HCT116 (cell line): ENCODE measurements at regions not wholly inside any gene's neighbourhood (a gene's known extent, or its start where the extent isn't known, plus 50 kb on each side); places are given as distances from the start of the nearest gene placed in this dataset.
"Not testable (repeated sequence)": the region's sequence is repeated elsewhere in the genome, so short reads cannot be mapped to it uniquely, and the experiment has no call there.

Source experiments
- ATAC-seq: fragments of 200-7000 bp; cut with Tn5 transposase; 2 replicates; pipeline ENCODE4 v1.9.1; 2020; ENCODE audit warnings: mild to moderate bottlenecking, moderate library complexity
- BruUV-seq: library from RNA; stranded (reverse); fragments of 400-500 nt; replicated peaks from 2 replicates; lab custom pipeline; 2021; lab: Mats Ljungman, UMichigan
- CTCF ChIA-PET: fragments of 300-600 bp; sonication (Branson Sonifier 250); formaldehyde crosslinking; loops from one replicate; lab custom pipeline; 2021; ENCODE audit warnings: antibody characterized with exemption; lab: Charles Lee
- POLR2A ChIA-PET: fragments of 300-600, 350-600 bp; sonication (Branson Sonifier 250); formaldehyde crosslinking; loops from one replicate; lab custom pipeline; 2021; ENCODE audit warnings: antibody characterized with exemption; lab: Charles Lee
- RAD21 ChIA-PET, 2 experiments: fragments of 300-600 bp; sonication (Branson Sonifier 250); formaldehyde crosslinking; loops; one replicate each; lab custom pipeline; 2023; ENCODE audit warnings: low total read pairs in 2 of 2; ENCODE audit not compliant: uncharacterized antibody in 2 of 2, unreplicated experiment in 2 of 2, low non-redundant PET in 1 of 2; lab: Charles Lee
- DNase-seq: peaks from one replicate; pipeline ENCODE4 v3.0.0-alpha.2; 2010; ENCODE audit warnings: low read depth, low spot score
- H2AFZ ChIP-seq: fragments of 200-600 bp; shearing (Covaris generic), sonication (generic); 2 replicates; pipeline ENCODE4 v1.6.1; 2017; ENCODE audit warnings: low read depth, mixed run types, mixed read lengths, antibody characterized with exemption, low read length; ENCODE audit not compliant: poor library complexity, severe bottlenecking
- H3K27ac ChIP-seq: 2 replicates; pipeline ENCODE4 v1.5.1; 2012; ENCODE audit warnings: low read depth, low read length
- H3K27me3 ChIP-seq: fragments of 200-600 bp; sonication (generic); 2 replicates; pipeline ENCODE4 v1.6.1; 2016; ENCODE audit warnings: mixed run types, low read length, mixed read lengths; ENCODE audit not compliant: insufficient read depth
- H3K36me3 ChIP-seq, 2 experiments: fragments of 200-500 bp in 1 of 2; fragments of 200-600 bp in 1 of 2; sonication (Bioruptor generic) in 1 of 2; sonication (generic) in 1 of 2; 2 replicates each; pipeline versions ENCODE4 v1.5.1 to v1.6.1; 2014 to 2016; ENCODE audit warnings: low read length in 2 of 2, inconsistent platforms in 1 of 2, mixed read lengths in 1 of 2, mixed run types in 1 of 2; ENCODE audit not compliant: insufficient read depth in 2 of 2, control insufficient read depth in 1 of 2
- H3K4me1 ChIP-seq, 2 experiments: fragments of 200-600 bp in 1 of 2; sonication (generic) in 1 of 2; 2 replicates each; pipeline versions ENCODE4 v1.5.1 to v1.6.1; 2012 to 2017; ENCODE audit warnings: low read length in 2 of 2, inconsistent platforms in 1 of 2, mild to moderate bottlenecking in 1 of 2, mixed read lengths in 1 of 2, mixed run types in 1 of 2, moderate library complexity in 1 of 2; ENCODE audit not compliant: insufficient read depth in 2 of 2, control insufficient read depth in 1 of 2
- H3K4me2 ChIP-seq: fragments of 200-600 bp; sonication (generic); 2 replicates; pipeline ENCODE4 v1.6.1; 2017; ENCODE audit warnings: mixed run types, low read length, mixed read lengths
- H3K4me3 ChIP-seq, 2 experiments: fragments of 200-600 bp in 1 of 2; sonication (generic) in 1 of 2; replicated peaks in 1 of 2; 2 replicates each; pipeline ENCODE4 v1.5.1; 2011 to 2016; ENCODE audit warnings: low read length in 2 of 2, control low read depth in 1 of 2, low read depth in 1 of 2, mild to moderate bottlenecking in 1 of 2, mixed read lengths in 1 of 2, mixed run types in 1 of 2
- H3K79me2 ChIP-seq: fragments of 200-600 bp; sonication (generic); 2 replicates; pipeline ENCODE4 v1.6.1; 2017; ENCODE audit warnings: mild to moderate bottlenecking, mixed run types, low read length, moderate library complexity, mixed read lengths; ENCODE audit not compliant: insufficient read depth
- H3K9ac ChIP-seq: fragments of 200-600 bp; sonication (generic); 2 replicates; pipeline ENCODE4 v1.6.1; 2016; ENCODE audit warnings: low read length, mixed read lengths
- H3K9me2 ChIP-seq: fragments of 200-600 bp; sonication (generic), shearing (Covaris generic); 2 replicates; pipeline ENCODE4 v1.6.1; 2017; ENCODE audit warnings: mixed run types, mild to moderate bottlenecking, moderate library complexity; ENCODE audit not compliant: insufficient read depth
- H3K9me3 ChIP-seq, 2 experiments: fragments of 200-500 bp in 1 of 2; fragments of 200-600 bp in 1 of 2; sonication (Bioruptor generic) in 1 of 2; sonication (generic) in 1 of 2; 2 replicates each; pipeline ENCODE4 v1.6.1; 2014 to 2017; ENCODE audit warnings: low read length in 2 of 2, mixed read lengths in 2 of 2, inconsistent platforms in 1 of 2, low read depth in 1 of 2, mild to moderate bottlenecking in 1 of 2, mixed run types in 1 of 2, moderate library complexity in 1 of 2; ENCODE audit not compliant: control insufficient read depth in 1 of 2, insufficient read depth in 1 of 2
- H4K20me1 ChIP-seq: fragments of 200-600 bp; sonication (generic), shearing (Covaris generic); 2 replicates; pipeline ENCODE4 v1.6.1; 2017; ENCODE audit warnings: mixed run types, mild to moderate bottlenecking, moderate library complexity; ENCODE audit not compliant: insufficient read depth
- RAD21 ChIP-seq: IDR thresholded peaks from 2 replicates; pipeline ENCODE4 v1.6.1; 2012; ENCODE audit warnings: low read depth, mild to moderate bottlenecking
- intact Hi-C: fragments of 100-400 bp; cut with micrococcal nuclease; formaldehyde crosslinking; loops from 2 replicates; pipeline ENCODE4 v1.10.0; 2022
- TF ChIP-seq, protein P1 (sequence below), 3 experiments: fragments of 200-600 bp in 1 of 3; sonication (generic) in 1 of 3; IDR thresholded peaks in 2 of 3; conservative IDR thresholded peaks in 1 of 3; 2 replicates each; pipeline ENCODE4 v1.5.1; 2012 to 2017; ENCODE audit warnings: low read depth in 2 of 3, low read length in 2 of 3, antibody characterized with exemption in 1 of 3, borderline replicate concordance in 1 of 3, control low read depth in 1 of 3, mild to moderate bottlenecking in 1 of 3, mixed read lengths in 1 of 3, mixed run types in 1 of 3, moderate library complexity in 1 of 3; ENCODE audit not compliant: insufficient read depth in 1 of 3
- TF ChIP-seq, protein P2 (sequence below): IDR thresholded peaks from 2 replicates; pipeline ENCODE4 v1.6.1; 2011; ENCODE audit warnings: mild to moderate bottlenecking, low read length, moderate library complexity; ENCODE audit not compliant: insufficient replicate concordance; ENCODE audit errors: extremely low read depth

DNA sequence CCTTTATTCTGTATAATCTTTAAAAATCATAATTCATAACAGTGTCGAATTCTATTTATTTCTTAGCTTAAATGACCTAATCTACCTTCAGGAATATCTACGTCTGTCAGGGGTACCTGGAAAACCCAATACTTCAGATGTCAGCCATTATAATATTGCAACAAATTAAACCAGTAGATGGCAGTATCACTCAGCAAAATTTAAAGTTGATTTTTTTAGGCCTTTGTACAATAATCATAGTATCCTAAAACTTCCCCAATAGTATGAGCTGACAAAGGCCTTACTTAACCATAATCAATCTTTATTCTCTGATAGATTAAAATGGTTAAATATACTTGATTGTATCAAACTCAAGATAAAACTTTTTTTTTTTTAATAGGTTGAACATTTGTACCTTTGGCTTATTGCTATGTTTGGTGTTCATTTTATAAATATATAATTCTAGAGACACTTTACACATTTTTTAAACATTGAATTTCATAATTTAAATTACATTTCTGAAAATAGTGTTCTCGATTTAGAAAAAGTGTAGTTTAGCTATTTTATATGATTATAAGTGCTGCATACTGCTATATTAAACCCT lies 830.2 kb upstream of the SPRY2 start:
- no peak overlapping the region for H3K27ac ChIP-seq
- no peaks in the 10 kb centered on the region for H3K4me1 ChIP-seq
- no peak overlapping the region for H2AFZ ChIP-seq
- no peak overlapping the region for H3K9ac ChIP-seq
- no peaks in the 10 kb centered on the region for H3K27me3 ChIP-seq
- no peaks in the 10 kb centered on the region for H3K9me3 ChIP-seq
- no peaks in the 10 kb centered on the region for H3K79me2 ChIP-seq
- no peak overlapping the region for H3K4me3 ChIP-seq
- no TSS peak for BruUV-seq
- TF ChIP-seq, protein P1, sequence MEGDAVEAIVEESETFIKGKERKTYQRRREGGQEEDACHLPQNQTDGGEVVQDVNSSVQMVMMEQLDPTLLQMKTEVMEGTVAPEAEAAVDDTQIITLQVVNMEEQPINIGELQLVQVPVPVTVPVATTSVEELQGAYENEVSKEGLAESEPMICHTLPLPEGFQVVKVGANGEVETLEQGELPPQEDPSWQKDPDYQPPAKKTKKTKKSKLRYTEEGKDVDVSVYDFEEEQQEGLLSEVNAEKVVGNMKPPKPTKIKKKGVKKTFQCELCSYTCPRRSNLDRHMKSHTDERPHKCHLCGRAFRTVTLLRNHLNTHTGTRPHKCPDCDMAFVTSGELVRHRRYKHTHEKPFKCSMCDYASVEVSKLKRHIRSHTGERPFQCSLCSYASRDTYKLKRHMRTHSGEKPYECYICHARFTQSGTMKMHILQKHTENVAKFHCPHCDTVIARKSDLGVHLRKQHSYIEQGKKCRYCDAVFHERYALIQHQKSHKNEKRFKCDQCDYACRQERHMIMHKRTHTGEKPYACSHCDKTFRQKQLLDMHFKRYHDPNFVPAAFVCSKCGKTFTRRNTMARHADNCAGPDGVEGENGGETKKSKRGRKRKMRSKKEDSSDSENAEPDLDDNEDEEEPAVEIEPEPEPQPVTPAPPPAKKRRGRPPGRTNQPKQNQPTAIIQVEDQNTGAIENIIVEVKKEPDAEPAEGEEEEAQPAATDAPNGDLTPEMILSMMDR (IDR thresholded peaks at IDR 0.05 in 2 of 3, conservative IDR thresholded peaks at IDR 0.05 in 1 of 3; ENCODE audit: borderline replicate concordance in 1 of 3, insufficient read depth in 1 of 3, low read depth in 2 of 3, low read length in 2 of 3): peak in 2 of 3 experiments; percentile 42 to 60; a peak in 4 of 6 replicates
- TF ChIP-seq, protein P2, sequence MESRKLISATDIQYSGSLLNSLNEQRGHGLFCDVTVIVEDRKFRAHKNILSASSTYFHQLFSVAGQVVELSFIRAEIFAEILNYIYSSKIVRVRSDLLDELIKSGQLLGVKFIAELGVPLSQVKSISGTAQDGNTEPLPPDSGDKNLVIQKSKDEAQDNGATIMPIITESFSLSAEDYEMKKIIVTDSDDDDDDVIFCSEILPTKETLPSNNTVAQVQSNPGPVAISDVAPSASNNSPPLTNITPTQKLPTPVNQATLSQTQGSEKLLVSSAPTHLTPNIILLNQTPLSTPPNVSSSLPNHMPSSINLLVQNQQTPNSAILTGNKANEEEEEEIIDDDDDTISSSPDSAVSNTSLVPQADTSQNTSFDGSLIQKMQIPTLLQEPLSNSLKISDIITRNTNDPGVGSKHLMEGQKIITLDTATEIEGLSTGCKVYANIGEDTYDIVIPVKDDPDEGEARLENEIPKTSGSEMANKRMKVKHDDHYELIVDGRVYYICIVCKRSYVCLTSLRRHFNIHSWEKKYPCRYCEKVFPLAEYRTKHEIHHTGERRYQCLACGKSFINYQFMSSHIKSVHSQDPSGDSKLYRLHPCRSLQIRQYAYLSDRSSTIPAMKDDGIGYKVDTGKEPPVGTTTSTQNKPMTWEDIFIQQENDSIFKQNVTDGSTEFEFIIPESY: no peak
- TF ChIP-seq RAD21: peak; percentile 46
- ATAC-seq: peak; percentile 46; the same call in 1 of the 2 replicates
- ChIA-PET RAD21 (no interaction called here), POLR2A (no interaction called here), CTCF (interaction anchor here (1.4 to 3.0 kb wide), 4 partner anchors 8 to 702 kb away, joined by 4 to 19 read pairs (median 4); no protein-coding TSS in a partner anchor)
- no peaks in the 10 kb centered on the region for H4K20me1 ChIP-seq
- peak; percentile 3 for DNase-seq
- intact Hi-C loops: loop anchor here (1.0 to 10.0 kb wide), 2 partner anchors 314 to 701 kb away; no protein-coding TSS in a partner anchor
- H3K9me2 ChIP-seq: no peaks in the 10 kb centered on the region
- no peak overlapping the region for H3K4me2 ChIP-seq
- H3K36me3 ChIP-seq: no peaks in the 10 kb centered on the region

DNA sequence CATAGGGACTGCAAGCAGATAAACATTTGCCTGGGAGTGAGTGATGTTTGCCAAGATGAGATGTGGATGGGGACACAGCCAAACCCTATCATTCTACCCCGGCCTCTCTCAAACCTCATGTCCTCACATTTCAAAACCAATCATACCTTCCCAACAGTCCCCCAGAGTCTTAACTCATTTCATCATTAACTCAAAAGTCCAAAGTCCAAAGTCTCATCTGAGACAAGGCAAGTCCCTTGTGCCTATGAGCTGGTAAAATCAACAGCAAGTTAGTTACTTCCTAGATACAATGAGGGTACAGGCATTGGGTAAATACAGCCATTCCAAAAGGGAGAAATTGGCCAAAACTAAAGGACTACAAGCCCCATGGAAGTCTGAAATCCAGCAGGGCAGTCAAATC lies 822.9 kb upstream of the SPRY2 start:
- H3K9me2 ChIP-seq, H4K20me1 ChIP-seq, H3K27ac ChIP-seq, POLR2A ChIA-PET, H3K4me1 ChIP-seq, H3K9ac ChIP-seq, H3K79me2 ChIP-seq, BruUV-seq, RAD21 ChIA-PET, ATAC-seq, CTCF ChIA-PET, H3K9me3 ChIP-seq, H3K36me3 ChIP-seq, H3K4me2 ChIP-seq, H2AFZ ChIP-seq, H3K4me3 ChIP-seq, H3K27me3 ChIP-seq, DNase-seq, intact Hi-C loops: not testable (repeated sequence)
